ENCODE measurements at regions not wholly inside any gene's neighbourhood (a gene's known extent, or its start where the extent isn't known, plus 50 kb on each side); places are given as distances from the start of the nearest gene placed in this dataset.
"Not testable (repeated sequence)": the region's sequence is repeated elsewhere in the genome, so short reads cannot be mapped to it uniquely, and the experiment has no call there.

DNA sequence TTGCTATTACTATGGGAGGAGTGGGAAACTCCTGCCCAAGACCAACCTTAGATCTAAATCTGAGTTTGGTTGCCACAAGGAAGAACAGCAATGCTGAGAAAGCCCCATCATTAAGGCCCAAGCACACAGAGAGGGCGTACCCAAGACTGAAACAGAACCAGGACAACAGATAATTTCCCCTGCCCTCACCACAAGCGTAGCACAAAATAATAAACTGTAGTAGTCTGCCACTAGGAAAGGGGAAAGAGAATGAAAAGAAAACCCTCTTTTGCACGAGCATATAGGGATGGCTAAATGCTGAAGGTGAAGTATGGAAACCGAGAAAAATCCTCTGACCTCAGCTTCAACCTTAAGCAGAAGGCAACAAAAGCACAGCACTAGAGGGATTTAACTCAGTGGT, 76.5 kb upstream of the DHRS4 start:
- no peaks in the 10 kb centered on the region for H3K4me1 ChIP-seq (ENCODE audit: control insufficient read depth, insufficient read depth, low read length, poor library complexity, severe bottlenecking)
- DNase-seq (no peak), ATAC-seq (ENCODE audit: low read depth in 2 of 2) (no peak)
- H3K4me3 Mint-ChIP-seq, result no peak overlapping the region
- no peak overlapping the region for H3K4me3 ChIP-seq (ENCODE audit: low read depth, low read length)
- H3K27me3 Mint-ChIP-seq, result peaks cover 26% of the 10 kb centered on the region
- peaks cover 0 to 4% (median 0%) of the 10 kb centered on the region in 7 donors for H3K9me3 Mint-ChIP-seq
- H3K27ac ChIP-seq (ENCODE audit: insufficient read depth, low read length, poor library complexity, severe bottlenecking), result no peak overlapping the region
- no peaks in the 10 kb centered on the region for H3K9me3 ChIP-seq (ENCODE audit: control insufficient read depth in 2 of 2, low read length in 2 of 2)
- H3K36me3 Mint-ChIP-seq, result no peaks in the 10 kb centered on the region
- H3K4me1 Mint-ChIP-seq, result no peaks in the 10 kb centered on the region
- H3K27ac Mint-ChIP-seq, result no peak overlapping the region
- H3K27me3 ChIP-seq (ENCODE audit: control insufficient read depth, insufficient read depth, low read length), result peaks cover 8% of the 10 kb centered on the region
- no peaks in the 10 kb centered on the region for H3K36me3 ChIP-seq (ENCODE audit: control insufficient read depth, insufficient read depth, low read length)

DNA sequence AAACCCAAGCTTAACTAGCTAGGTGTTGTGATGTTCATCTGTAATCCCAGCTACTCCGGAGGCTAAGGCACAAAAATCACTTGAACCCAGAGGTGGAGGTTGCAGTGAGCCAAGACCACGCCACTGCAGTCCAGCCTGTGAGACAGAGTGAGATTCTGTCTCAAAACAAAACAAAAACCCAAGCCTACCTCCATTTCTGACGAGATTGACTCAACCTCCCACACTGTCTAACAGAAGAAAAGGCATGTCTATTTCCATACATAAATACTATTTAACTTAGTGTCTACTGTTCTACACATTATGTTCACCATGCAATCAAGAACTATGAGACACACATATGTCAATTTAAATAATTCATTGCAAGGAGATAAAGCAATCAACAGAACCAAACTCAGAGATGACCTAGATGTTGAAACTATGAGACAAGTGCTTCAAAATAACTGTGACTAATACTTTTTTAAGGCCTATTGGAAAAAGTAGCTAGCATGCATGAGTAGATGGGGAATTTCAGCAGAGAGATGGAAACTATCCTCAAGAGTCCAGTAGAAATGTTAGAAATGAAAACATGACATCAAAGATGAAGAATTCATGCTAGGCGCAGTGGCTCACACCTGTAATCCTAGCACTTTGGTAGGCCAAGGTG, 75.9 kb upstream of the DHRS4 start:
- no peaks in the 10 kb centered on the region for H3K4me1 Mint-ChIP-seq
- Histone ChIP-seq H3K36me3 (ENCODE audit: control insufficient read depth, insufficient read depth, low read length) (no peaks in the 10 kb centered on the region), H3K4me3 (ENCODE audit: low read depth, low read length) (no peak overlapping the region), H3K27me3 (ENCODE audit: control insufficient read depth, insufficient read depth, low read length) (peaks cover 8% of the 10 kb centered on the region), H3K9me3 (ENCODE audit: control insufficient read depth in 2 of 2, low read length in 2 of 2) (no peaks in the 10 kb centered on the region), H3K4me1 (ENCODE audit: control insufficient read depth, insufficient read depth, low read length, poor library complexity, severe bottlenecking) (no peaks in the 10 kb centered on the region), H3K27ac (ENCODE audit: insufficient read depth, low read length, poor library complexity, severe bottlenecking) (no peak overlapping the region)
- DNase-seq, result no peak
- H3K27me3 Mint-ChIP-seq, result peaks cover 21% of the 10 kb centered on the region
- peaks cover 0 to 4% (median 0%) of the 10 kb centered on the region in 7 donors for H3K9me3 Mint-ChIP-seq
- no peak for ATAC-seq (ENCODE audit: low read depth in 2 of 2)
- H3K4me3 Mint-ChIP-seq, result no peak overlapping the region
- no peak overlapping the region for H3K27ac Mint-ChIP-seq
- no peaks in the 10 kb centered on the region for H3K36me3 Mint-ChIP-seq

GRCh38 chr14:23881282-23881681, 72.3 kb upstream of the DHRS4 start:
- Histone ChIP-seq H3K4me3 (ENCODE audit: low read depth, low read length) (no peak overlapping the region), H3K36me3 (ENCODE audit: control insufficient read depth, insufficient read depth, low read length) (no peaks in the 10 kb centered on the region), H3K9me3 (ENCODE audit: control insufficient read depth in 2 of 2, low read length in 2 of 2) (no peaks in the 10 kb centered on the region), H3K27ac (ENCODE audit: insufficient read depth, low read length, poor library complexity, severe bottlenecking) (no peak overlapping the region), H3K27me3 (ENCODE audit: control insufficient read depth, insufficient read depth, low read length) (peaks cover 7% of the 10 kb centered on the region), H3K4me1 (ENCODE audit: control insufficient read depth, insufficient read depth, low read length, poor library complexity, severe bottlenecking) (no peaks in the 10 kb centered on the region)
- Mint-ChIP-seq H3K4me1 (no peaks in the 10 kb centered on the region), H3K36me3 (no peaks in the 10 kb centered on the region), H3K4me3 (no peak overlapping the region), H3K27me3 (peaks cover 18% of the 10 kb centered on the region), H3K9me3 (peaks cover 0 to 2% (median 0%) of the 10 kb centered on the region in 7 donors), H3K27ac (no peak overlapping the region)
- ATAC-seq (ENCODE audit: low read depth in 2 of 2) (no peak), DNase-seq (no peak)

DNA sequence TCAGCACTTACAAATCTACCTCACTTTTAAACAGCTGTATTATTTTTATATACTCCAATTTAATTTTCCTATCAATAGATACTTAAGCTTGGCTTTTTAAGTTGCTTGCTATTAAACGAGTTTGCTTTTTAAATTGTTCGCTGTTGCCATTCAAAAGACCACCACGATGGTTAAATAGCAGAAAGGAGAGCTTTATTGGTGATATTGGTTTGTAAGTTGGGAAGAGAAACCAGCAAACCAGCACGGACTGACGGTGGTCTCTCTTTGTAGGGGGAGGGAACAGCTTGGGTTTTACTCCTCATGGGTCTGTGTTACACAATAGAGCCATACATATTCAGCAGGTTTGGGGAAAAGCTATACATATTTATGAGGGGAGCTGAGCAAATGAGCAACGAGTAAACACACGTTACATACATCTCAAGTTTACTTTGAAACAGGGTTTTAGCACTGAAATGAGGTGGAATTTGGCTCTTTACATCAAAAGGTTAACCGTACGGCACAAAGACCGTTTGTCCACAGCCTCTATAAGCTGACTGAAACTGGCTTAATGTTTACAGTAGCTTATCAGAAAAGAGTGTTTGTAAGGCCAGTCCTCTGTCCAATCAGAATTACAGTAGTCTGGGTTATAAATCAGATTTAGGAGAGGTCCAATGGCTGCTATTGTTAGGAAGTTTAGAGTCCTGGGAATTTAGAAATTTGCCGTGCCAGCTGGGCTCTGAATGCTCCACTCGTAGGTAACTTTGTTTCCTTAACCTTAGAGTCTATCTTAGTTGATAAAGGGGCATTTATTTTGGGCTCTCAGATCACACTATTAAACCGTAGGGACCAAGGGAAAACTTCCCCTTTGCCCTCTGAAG, 69.7 kb upstream of the DHRS4 start:
- H3K4me3 Mint-ChIP-seq, result no peak overlapping the region

GRCh38 chr14:23884541-23884904, 69.0 kb upstream of the DHRS4 start:
- no peak overlapping the region for H3K4me3 ChIP-seq (ENCODE audit: low read depth, low read length)
- peaks cover 6% of the 10 kb centered on the region for H3K27me3 ChIP-seq (ENCODE audit: control insufficient read depth, insufficient read depth, low read length)
- H3K27ac Mint-ChIP-seq, result no peak overlapping the region
- ATAC-seq (ENCODE audit: low read depth in 2 of 2) (no peak), DNase-seq (no peak)
- peaks cover 3% of the 10 kb centered on the region for H3K36me3 Mint-ChIP-seq
- H3K4me1 ChIP-seq (ENCODE audit: control insufficient read depth, insufficient read depth, low read length, poor library complexity, severe bottlenecking), result no peaks in the 10 kb centered on the region
- no peak overlapping the region for H3K27ac ChIP-seq (ENCODE audit: insufficient read depth, low read length, poor library complexity, severe bottlenecking)
- H3K36me3 ChIP-seq (ENCODE audit: control insufficient read depth, insufficient read depth, low read length), result no peaks in the 10 kb centered on the region
- H3K4me3 Mint-ChIP-seq, result no peak overlapping the region
- peaks cover 0 to 5% (median 0%) of the 10 kb centered on the region in 4 donors for H3K4me1 Mint-ChIP-seq
- H3K27me3 Mint-ChIP-seq, result peaks cover 15% of the 10 kb centered on the region
- peaks cover 0 to 10% (median 3%) of the 10 kb centered on the region in 7 donors for H3K9me3 Mint-ChIP-seq
- no peaks in the 10 kb centered on the region for H3K9me3 ChIP-seq (ENCODE audit: control insufficient read depth in 2 of 2, low read length in 2 of 2)

More for the DNA sequence above, 69.7 kb upstream of the DHRS4 start:
- H3K36me3 ChIP-seq (ENCODE audit: control insufficient read depth, insufficient read depth, low read length), result no peaks in the 10 kb centered on the region
- H3K9me3 ChIP-seq (ENCODE audit: control insufficient read depth in 2 of 2, low read length in 2 of 2), result no peaks in the 10 kb centered on the region
- no peak overlapping the region for H3K4me3 ChIP-seq (ENCODE audit: low read depth, low read length)
- no peak for DNase-seq
- H3K36me3 Mint-ChIP-seq, result peaks cover 3% of the 10 kb centered on the region
- peaks cover 0 to 10% (median 3%) of the 10 kb centered on the region in 7 donors for H3K9me3 Mint-ChIP-seq
- H3K27me3 ChIP-seq (ENCODE audit: control insufficient read depth, insufficient read depth, low read length), result peaks cover 2% of the 10 kb centered on the region
- no peaks in the 10 kb centered on the region for H3K4me1 ChIP-seq (ENCODE audit: control insufficient read depth, insufficient read depth, low read length, poor library complexity, severe bottlenecking)
- no peak for ATAC-seq (ENCODE audit: low read depth in 2 of 2)
- H3K27ac ChIP-seq (ENCODE audit: insufficient read depth, low read length, poor library complexity, severe bottlenecking), result no peak overlapping the region
- peaks cover 13% of the 10 kb centered on the region for H3K27me3 Mint-ChIP-seq
- H3K4me1 Mint-ChIP-seq, result peaks cover 0 to 5% (median 0%) of the 10 kb centered on the region in 4 donors
- no peak overlapping the region for H3K27ac Mint-ChIP-seq

DNA sequence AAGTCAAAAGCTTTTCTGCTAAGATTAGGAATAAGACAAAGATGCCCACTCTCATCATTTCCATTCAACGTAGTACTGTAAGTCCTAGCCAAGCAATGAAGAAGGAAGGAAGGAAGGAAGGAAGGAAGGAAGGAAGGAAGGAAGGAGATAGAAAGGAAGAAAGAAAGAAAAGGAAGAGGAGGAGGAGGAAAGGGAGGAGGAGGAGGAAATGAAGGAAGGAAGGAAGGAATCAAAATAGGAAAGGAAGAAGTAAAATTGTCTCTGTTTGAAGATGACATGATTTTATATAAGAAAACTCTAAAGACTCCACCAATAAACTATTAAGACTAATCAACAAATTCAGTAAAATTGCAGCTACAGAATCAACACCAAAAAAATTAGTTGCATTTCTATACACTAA, 66.0 kb upstream of the DHRS4 start:
- Mint-ChIP-seq H3K4me3 (no peak overlapping the region), H3K27me3 (peaks cover 23% of the 10 kb centered on the region), H3K27ac (no peak overlapping the region), H3K36me3 (peaks cover 3% of the 10 kb centered on the region), H3K4me1 (peaks cover 0 to 5% (median 0%) of the 10 kb centered on the region in 4 donors), H3K9me3 (peaks cover 0 to 10% (median 3%) of the 10 kb centered on the region in 7 donors)
- H3K36me3 ChIP-seq (ENCODE audit: control insufficient read depth, insufficient read depth, low read length), result no peaks in the 10 kb centered on the region
- no peak overlapping the region for H3K4me3 ChIP-seq (ENCODE audit: low read depth, low read length)
- H3K27me3 ChIP-seq (ENCODE audit: control insufficient read depth, insufficient read depth, low read length), result peaks cover 6% of the 10 kb centered on the region
- no peaks in the 10 kb centered on the region for H3K9me3 ChIP-seq (ENCODE audit: control insufficient read depth in 2 of 2, low read length in 2 of 2)
- no peak overlapping the region for H3K27ac ChIP-seq (ENCODE audit: insufficient read depth, low read length, poor library complexity, severe bottlenecking)
- ATAC-seq (ENCODE audit: low read depth in 2 of 2) (no peak), DNase-seq (no peak)
- no peaks in the 10 kb centered on the region for H3K4me1 ChIP-seq (ENCODE audit: control insufficient read depth, insufficient read depth, low read length, poor library complexity, severe bottlenecking)

- not testable (repeated sequence) for H3K4me1 Mint-ChIP-seq; H3K4me3 ChIP-seq (ENCODE audit: low read depth, low read length); H3K36me3 ChIP-seq (ENCODE audit: control insufficient read depth, insufficient read depth, low read length); DNase-seq; H3K4me1 ChIP-seq (ENCODE audit: control insufficient read depth, insufficient read depth, low read length, poor library complexity, severe bottlenecking); H3K9me3 ChIP-seq (ENCODE audit: control insufficient read depth in 2 of 2, low read length in 2 of 2); H3K9me3 Mint-ChIP-seq; H3K27ac Mint-ChIP-seq; H3K27ac ChIP-seq (ENCODE audit: insufficient read depth, low read length, poor library complexity, severe bottlenecking); H3K4me3 Mint-ChIP-seq; H3K36me3 Mint-ChIP-seq; H3K27me3 ChIP-seq (ENCODE audit: control insufficient read depth, insufficient read depth, low read length); ATAC-seq (ENCODE audit: low read depth in 2 of 2)
- H3K27me3 Mint-ChIP-seq, result peaks cover 18% of the 10 kb centered on the region
Measured at GRCh38 chr14:23891717-23892116, 61.9 kb upstream of the DHRS4 start.

DNA sequence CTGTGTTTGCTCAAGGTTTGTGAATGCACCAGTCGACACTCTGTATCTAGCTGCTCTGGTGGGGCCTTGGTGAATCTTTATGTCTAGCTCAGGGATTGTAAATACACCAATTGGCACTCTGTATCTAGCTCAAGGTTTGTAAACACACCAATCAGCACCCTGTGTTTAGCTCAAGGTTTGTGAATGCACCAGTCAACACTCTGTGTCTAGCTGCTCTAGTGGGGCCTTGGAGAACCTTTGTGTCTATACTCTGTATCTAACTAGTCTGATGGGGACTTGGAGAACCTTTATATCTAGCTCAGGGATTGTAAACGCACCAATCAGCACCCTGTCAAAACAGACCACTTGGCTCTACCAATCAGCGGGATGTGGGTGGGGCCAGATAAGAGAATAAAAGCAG, 61.3 kb upstream of the DHRS4 start:
- H3K4me1 Mint-ChIP-seq; H3K4me3 Mint-ChIP-seq; H3K36me3 ChIP-seq (ENCODE audit: control insufficient read depth, insufficient read depth, low read length); H3K9me3 Mint-ChIP-seq; ATAC-seq (ENCODE audit: low read depth in 2 of 2); H3K4me1 ChIP-seq (ENCODE audit: control insufficient read depth, insufficient read depth, low read length, poor library complexity, severe bottlenecking); H3K36me3 Mint-ChIP-seq; H3K27ac Mint-ChIP-seq; H3K9me3 ChIP-seq (ENCODE audit: control insufficient read depth in 2 of 2, low read length in 2 of 2); DNase-seq; H3K27me3 ChIP-seq (ENCODE audit: control insufficient read depth, insufficient read depth, low read length); H3K4me3 ChIP-seq (ENCODE audit: low read depth, low read length); H3K27ac ChIP-seq (ENCODE audit: insufficient read depth, low read length, poor library complexity, severe bottlenecking): not testable (repeated sequence)
- H3K27me3 Mint-ChIP-seq, result peaks cover 18% of the 10 kb centered on the region

Data from CD4-positive, CD25-positive, alpha-beta regulatory T cell (primary cell).